HL-60 (cell line): ENCODE measurements at regions not wholly inside any gene's neighbourhood (a gene's known extent, or its start where the extent isn't known, plus 50 kb on each side); places are given as distances from the start of the nearest gene placed in this dataset.

Source experiments
- CTCF ChIP-seq: IDR thresholded peaks from one replicate; pipeline ENCODE4 v1.5.1; 2011; ENCODE audit warnings: low read length, control low read depth, inconsistent platforms; ENCODE audit not compliant: insufficient read depth
- GABPA ChIP-seq: IDR thresholded peaks from 2 replicates; pipeline ENCODE4 v1.6.1; 2012; ENCODE audit warnings: low read depth
- POLR2AphosphoS5 ChIP-seq: IDR thresholded peaks from 2 replicates; pipeline ENCODE4 v1.6.1; 2012; ENCODE audit warnings: low read depth
- REST ChIP-seq: IDR thresholded peaks from 2 replicates; pipeline ENCODE4 v1.6.1; 2012; ENCODE audit warnings: low read depth; ENCODE audit not compliant: insufficient replicate concordance
- SPI1 ChIP-seq: IDR thresholded peaks from 2 replicates; pipeline ENCODE4 v1.6.1; 2012; ENCODE audit warnings: low read depth, mild to moderate bottlenecking, borderline replicate concordance

DNA sequence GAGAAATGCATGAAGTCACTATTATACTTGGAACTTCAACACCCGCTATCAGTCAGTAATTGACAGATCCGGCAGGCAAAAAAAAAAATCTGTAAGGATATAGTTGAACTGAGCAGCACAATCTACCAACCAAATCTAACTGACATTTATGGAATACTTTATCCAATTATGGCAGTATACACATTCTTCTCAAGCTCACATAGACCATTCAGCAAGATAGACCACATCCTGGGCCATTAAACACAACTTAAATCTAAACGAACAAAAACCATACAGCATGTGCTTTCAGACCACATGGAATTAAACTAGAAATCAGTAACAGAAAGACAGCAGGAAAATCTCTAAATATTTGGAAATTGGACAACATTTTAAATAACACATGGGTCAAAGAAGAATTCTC lies 112.7 kb downstream of the MPP7 start:
- TF ChIP-seq CTCF (no peak), SPI1 (no peak), REST (no peak), POLR2AphosphoS5 (no peak), GABPA (no peak)
